GM18498 (cell line): ENCODE measurements at regions not wholly inside any gene's neighbourhood (a gene's known extent, or its start where the extent isn't known, plus 50 kb on each side); places are given as distances from the start of the nearest gene placed in this dataset.

ENCODE experiments used
- ATAC-seq: cut with Tn5 transposase; IDR thresholded peaks from one replicate; pipeline ENCODE4 v1.9.1; 2021; ENCODE audit warnings: mild to moderate bottlenecking, moderate library complexity; ENCODE audit not compliant: unreplicated experiment

- ATAC-seq: peak; percentile 99
Observed at GRCh38 chr3:189041482-189042090, 130.2 kb upstream of the TPRG1 start.

GRCh38 chr3:189042832-189043231, 128.9 kb upstream of the TPRG1 start:
- no peak for ATAC-seq

- ATAC-seq: no peak
Observed at GRCh38 chr3:189049458-189050236, 122.1 kb upstream of the TPRG1 start.

- ATAC-seq: no peak
Observed at GRCh38 chr3:189053322-189053721, 118.4 kb upstream of the TPRG1 start.

GRCh38 chr3:189056646-189057335, 115.0 kb upstream of the TPRG1 start:
- ATAC-seq: no peak

- no peak for ATAC-seq
Observed at GRCh38 chr3:189057369-189057768, 114.4 kb upstream of the TPRG1 start.

GRCh38 chr3:189058071-189058470, 113.7 kb upstream of the TPRG1 start:
- ATAC-seq: no peak

- no peak for ATAC-seq
Observed at GRCh38 chr3:189070965-189071364, 100.8 kb upstream of the TPRG1 start.

- no peak for ATAC-seq
Observed at GRCh38 chr3:189071446-189071845, 100.3 kb upstream of the TPRG1 start.

GRCh38 chr3:189076449-189076848, 95.3 kb upstream of the TPRG1 start:
- no peak for ATAC-seq

- no peak for ATAC-seq
Observed at GRCh38 chr3:189080745-189081144, 91.0 kb upstream of the TPRG1 start.

- ATAC-seq: no peak
Observed at GRCh38 chr3:189082666-189083427, 88.9 kb upstream of the TPRG1 start.

- no peak for ATAC-seq
Observed at GRCh38 chr3:189084620-189085019, 87.2 kb upstream of the TPRG1 start.

- ATAC-seq: no peak
Observed at GRCh38 chr3:189092547-189092946, 79.2 kb upstream of the TPRG1 start.

- no peak for ATAC-seq
Observed at GRCh38 chr3:189094539-189094938, 77.2 kb upstream of the TPRG1 start.

GRCh38 chr3:189096092-189096491, 75.7 kb upstream of the TPRG1 start:
- ATAC-seq: no peak

GRCh38 chr3:189099031-189099471, 72.7 kb upstream of the TPRG1 start:
- ATAC-seq: no peak

- ATAC-seq: no peak
Observed at GRCh38 chr3:189099505-189100290, 72.1 kb upstream of the TPRG1 start.

GRCh38 chr3:189100866-189101265, 70.9 kb upstream of the TPRG1 start:
- ATAC-seq: no peak

GRCh38 chr3:189101594-189101993, 70.2 kb upstream of the TPRG1 start:
- ATAC-seq: no peak
